HG03354 (cell line): ENCODE measurements at regions not wholly inside any gene's neighbourhood (a gene's known extent, or its start where the extent isn't known, plus 50 kb on each side); places are given as distances from the start of the nearest gene placed in this dataset.

ENCODE experiments used
- ATAC-seq: cut with Tn5 transposase; IDR thresholded peaks from one replicate; pipeline ENCODE4 v1.9.1; 2021; ENCODE audit warnings: mild to moderate bottlenecking; ENCODE audit not compliant: unreplicated experiment, poor library complexity, severe bottlenecking

DNA sequence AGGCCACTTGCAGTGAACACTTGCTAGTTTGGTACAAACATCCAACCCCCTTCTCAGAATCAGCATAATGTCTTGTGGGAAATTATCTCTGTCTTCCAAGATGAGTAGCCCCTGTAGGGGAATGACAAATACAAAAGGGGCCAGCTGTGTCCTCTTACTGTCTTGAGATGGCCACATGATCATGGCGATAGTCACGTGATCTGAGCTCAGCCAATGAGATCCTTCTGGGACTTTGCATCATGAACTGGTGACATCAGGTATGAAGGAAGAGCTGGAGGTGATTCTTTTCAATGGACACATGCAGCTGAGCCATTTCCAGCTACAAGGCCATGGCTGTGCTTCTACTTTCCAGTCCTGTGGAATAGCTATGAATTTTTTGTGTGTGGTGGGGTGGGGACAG is 206.3 kb downstream of the IRX1 start:
- ATAC-seq: no peak

DNA sequence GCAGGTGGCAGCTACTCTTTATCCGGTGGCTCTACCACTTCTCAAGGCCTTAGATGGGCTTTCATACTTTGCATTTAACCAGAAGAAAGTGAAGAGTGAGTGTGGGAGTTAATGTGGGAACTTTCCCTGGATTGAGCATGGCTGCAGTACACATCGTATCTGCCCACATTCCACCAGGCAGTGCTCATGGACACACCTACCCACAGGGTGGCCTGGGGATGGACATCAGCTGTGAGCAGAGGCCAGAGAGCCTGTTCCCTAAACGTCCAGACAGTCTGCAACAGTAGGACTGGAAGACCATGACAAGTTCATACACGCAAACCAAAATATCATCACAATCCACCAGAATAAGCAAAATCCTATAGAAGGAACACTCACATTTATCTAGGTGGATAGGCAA is 213.8 kb downstream of the IRX1 start:
- no peak for ATAC-seq

DNA sequence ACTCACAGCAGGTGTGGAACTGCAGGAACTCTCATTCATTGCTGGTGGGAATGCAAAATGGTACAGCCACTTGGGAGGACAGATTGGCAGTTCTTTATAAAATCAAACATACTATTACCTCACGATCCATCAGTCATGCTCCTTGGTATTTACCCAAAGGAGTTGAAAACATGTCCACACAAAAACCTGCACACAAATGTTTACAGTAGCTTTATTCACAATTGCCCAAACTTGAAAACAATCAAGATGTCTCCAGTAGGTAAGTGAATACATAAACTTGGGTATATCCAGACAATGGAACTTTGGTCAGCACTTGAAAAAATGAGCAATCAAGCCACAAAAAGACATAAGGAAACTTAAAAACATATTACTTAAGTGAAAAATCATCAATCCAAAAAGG is 215.5 kb downstream of the IRX1 start:
- no peak for ATAC-seq

DNA sequence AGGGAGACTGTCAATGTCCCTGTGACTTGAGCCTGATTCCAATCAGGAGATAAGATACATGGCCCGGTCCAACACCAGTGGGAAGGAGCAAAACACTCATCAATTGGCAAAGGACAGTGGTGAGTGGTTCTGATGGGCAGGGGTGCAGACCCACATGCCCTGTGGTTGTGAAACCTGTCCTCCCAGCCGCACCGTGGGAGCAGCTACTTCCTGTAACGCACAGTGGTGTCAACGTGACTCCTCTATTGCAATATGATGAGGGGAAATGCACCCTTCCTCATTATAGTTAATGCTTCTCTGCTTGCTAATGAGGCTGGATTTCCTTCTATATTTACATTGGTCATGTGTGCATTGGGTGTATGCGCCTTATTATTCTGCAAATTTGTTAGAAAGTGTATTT is 223.0 kb downstream of the IRX1 start:
- ATAC-seq: no peak

DNA sequence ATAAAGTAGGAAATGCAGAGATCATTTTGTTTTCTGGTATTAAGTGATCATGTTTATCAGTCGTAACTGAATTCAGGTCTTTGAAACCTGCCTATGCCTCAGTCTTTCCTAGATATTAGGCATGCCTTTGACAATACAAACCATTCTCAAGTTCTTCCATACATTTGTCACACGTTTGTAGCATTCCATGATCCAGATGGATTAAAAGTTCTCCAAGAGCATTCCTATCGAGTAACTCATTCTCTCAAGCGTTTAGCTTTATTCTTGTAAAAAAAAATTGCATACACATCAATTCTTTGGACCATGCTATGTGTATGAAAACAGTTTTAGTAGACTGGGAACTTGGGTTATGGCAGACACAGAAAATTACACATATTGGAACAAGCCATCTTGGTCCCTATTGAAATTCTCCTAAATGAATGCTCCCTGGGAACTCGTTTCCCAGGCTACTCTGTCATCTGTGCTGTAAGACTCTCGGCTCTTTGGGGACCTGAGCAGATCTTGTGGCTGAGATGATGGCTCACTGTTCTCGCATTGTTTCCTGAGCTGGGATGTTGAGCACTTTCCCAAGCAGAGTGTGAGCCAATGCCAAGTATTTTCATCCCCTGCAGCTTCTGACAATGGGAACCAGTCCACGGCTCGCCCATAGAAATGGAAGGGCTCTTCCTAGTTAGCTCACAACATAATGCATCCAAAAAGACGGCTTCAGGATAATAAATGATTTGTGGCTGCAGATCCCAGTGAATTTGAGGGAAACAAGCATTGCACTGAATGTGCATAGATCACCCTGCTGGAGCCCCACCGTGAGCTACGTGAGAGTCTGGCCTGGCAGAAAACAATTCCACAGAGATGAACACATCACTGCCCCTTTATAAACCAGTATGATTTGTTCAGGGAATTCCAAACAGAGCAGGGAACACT is 230.2 kb downstream of the IRX1 start:
- no peak for ATAC-seq

DNA sequence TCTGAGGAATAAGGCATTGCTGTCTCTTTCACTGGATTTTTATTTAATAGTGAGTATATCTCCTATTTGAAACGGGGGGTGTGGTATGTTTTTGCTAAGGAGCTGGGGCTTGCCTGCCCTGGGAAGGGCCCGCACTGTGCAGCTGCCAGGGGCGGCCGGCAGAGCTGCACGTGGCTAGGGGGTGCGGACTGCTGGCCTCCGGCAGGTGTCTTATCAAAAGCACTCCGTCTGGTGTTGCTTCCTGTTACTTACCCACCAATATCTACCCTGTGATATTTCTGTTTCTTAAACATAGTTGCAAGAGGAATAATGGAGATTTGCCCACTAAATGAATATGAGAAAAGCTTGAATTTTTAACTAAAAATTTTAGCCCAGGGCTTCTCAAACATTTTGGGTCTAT is 232.0 kb downstream of the IRX1 start:
- no peak for ATAC-seq

DNA sequence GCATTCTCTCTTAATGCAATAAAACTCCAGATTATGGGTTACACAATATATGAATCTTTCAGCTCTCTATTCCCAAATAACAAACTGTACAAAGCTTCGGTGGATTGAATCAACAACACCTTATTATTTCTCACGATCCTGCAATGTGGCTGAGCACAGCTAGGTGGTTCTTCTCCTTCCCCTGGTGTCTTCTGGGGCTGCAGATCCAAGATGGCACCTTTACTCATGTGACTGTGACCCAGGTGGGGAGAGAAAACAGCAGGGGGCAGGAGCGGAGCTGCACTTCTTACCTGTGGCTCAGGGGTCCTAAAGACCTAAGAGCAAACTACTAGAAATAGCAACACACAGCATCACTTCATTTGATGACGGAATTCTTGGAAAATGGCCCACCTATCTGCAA is 233.1 kb downstream of the IRX1 start:
- no peak for ATAC-seq

DNA sequence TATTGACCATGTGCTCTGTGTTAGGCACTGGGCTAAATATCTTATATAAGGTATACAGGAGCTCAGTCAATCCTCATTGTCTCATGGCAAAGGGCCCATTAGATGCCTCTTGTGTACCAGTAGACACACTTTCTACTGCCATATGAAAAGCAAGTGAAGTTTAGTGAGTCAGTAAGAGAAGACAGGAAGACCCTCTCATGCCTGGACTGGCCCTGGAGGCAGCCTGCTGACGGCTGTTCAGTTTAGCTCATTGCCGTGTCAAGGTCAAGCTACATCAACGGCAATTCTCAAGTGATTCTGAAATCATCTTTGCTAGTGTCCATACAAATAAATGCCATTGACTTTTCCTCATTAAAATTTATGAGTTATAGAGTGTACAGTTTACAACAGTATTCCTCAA is 237.9 kb downstream of the IRX1 start:
- ATAC-seq: no peak

DNA sequence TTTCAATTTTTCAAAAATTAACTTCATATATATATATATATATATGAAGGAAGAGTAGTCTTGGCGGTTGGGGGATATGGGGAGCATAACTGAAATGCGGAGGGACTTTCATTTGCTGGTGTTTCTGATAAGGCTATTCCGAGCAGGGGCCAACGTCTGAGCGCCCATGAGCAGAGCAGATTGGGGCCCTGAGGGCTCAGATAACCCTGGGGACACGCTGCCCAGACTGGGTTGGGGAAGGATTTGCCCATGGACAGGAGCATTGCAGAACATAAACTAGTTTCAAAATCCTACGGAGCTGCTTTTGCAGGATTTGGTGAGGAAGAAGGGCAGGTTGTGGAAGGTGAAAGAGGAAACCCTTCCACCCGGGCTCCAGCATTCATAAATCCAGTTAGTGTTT is 240.2 kb downstream of the IRX1 start:
- ATAC-seq: no peak

DNA sequence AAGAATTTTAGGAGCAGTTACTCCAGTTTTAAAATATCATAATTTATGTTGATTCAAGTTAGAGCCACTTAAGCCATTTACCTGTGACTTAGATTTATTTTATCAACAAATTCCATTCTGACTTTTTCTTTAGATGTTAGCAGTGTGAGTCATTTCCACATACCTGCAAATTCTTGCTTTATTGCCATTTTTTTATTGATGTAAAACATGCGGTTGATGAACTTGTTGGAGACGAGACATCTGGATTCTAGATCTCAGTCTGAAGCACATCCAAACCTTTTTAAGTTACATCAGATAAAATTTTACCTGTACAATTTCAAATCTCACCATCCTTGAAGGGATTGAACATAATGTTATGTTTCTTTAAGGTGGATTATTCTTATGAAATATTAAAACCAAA is 240.9 kb downstream of the IRX1 start:
- ATAC-seq: no peak

DNA sequence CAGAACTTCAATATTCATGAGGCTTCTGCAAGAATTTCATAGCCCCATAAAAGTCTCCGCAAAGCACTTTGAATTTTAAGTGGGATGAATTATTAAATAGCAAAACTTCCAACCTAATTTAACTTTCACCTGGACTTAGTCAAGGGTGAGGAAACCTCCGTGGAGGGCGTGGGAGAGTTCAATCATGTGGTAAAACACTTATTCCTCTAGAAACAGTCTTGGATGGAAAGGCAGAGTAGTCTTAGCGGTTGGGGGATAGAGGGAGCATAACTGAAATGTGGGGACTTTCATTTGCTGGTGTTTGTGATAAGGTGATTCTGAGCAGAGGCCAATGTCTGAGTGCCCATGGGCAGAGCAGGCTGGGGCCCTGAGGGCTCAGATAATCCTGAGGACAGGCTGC is 241.9 kb downstream of the IRX1 start:
- ATAC-seq: no peak

DNA sequence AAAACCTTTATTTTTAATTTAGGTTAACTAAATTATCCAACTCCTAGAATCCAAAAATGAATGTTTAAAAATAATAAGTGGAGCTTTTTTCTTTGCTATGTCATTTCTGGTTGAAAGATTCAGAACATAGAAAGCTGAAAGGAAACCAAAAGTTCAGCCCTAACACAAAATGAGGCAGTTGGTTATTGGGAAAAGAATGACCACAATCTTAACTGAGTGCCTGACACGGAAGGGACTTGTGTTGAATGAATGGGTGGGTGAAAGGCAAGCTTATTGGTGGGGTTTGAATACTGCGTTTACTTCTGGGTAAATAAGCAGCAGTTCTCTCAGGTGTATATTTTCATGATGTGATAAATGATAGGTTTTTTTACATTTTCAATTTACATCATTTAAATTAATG is 243.5 kb downstream of the IRX1 start:
- ATAC-seq: no peak

DNA sequence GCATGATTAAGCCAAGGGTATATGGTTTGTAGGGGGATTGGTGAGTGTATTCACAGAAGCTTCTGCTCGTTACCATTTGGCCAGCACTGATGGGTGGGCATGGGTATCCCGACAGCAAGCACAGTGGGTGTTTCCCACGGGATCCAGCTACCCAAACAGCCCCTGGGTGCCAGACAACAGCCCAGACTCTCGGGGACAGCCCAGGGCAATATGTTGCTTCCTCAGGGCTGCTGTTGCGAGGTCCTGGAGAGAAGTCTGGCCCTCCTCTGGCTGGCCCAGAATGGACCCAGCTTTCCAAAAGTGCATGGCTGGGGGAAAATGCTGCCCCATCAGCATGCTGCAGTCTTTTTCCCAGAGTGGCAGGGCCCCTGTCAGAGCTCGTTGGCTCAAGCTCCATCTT is 247.0 kb downstream of the IRX1 start:
- no peak for ATAC-seq

DNA sequence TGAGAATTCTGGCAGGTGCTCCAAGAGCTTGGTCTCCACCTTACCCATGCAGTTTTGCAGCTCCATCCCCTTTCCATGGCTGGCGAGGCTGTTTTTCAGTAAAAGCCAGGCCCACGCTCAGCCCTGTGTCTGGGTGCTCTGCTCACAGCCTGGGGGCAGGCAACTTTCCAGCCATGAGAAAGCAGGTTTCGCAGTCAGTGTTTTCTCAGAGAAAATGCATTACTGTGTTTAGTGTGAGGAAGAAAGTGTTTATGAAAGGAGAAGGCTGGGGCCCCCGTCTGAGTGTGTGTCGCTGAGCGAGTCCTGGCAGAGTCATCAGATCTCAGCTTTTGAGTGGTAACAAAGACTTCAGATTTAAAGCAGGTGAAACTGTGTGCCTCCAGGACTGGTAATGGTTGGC is 248.1 kb downstream of the IRX1 start:
- no peak for ATAC-seq

DNA sequence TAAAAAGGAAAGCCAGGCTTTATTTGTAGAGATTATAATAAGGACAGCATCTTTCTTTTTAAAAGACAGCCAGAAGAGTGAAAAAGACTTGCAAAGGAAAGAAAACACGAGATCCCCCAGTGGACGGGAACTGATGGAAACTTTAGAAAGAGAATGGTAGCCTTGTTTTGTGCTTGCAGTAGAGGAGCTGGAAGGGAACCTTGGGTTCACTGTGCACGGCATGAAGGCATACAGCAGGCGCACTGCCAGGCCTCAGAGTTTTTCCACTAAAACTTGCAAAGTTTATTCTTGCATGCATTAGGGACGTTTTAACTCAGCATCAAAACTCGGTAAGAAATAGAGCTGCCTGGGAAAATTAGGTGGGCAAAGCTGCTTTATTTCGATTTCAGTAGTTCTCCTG is 248.6 kb downstream of the IRX1 start:
- no peak for ATAC-seq

DNA sequence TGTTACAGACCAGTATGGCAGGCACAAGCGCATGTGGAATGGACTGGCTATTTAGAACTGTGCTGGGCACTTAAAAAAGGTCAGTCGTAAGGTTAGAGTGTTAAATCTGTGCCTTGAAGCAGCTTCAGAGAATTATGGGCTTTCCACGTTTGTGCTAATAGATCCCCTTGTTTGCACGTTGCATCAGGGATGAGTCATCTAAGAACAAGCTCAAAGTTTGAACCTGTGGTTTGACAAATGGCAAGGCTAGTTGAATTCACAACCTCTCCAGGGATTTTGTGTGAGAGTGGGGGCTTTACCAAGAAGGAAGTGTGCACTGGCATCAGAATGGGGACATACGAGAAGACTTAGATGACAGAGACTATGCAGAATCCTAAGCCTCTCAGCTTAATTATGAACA is 249.6 kb downstream of the IRX1 start:
- ATAC-seq: no peak

DNA sequence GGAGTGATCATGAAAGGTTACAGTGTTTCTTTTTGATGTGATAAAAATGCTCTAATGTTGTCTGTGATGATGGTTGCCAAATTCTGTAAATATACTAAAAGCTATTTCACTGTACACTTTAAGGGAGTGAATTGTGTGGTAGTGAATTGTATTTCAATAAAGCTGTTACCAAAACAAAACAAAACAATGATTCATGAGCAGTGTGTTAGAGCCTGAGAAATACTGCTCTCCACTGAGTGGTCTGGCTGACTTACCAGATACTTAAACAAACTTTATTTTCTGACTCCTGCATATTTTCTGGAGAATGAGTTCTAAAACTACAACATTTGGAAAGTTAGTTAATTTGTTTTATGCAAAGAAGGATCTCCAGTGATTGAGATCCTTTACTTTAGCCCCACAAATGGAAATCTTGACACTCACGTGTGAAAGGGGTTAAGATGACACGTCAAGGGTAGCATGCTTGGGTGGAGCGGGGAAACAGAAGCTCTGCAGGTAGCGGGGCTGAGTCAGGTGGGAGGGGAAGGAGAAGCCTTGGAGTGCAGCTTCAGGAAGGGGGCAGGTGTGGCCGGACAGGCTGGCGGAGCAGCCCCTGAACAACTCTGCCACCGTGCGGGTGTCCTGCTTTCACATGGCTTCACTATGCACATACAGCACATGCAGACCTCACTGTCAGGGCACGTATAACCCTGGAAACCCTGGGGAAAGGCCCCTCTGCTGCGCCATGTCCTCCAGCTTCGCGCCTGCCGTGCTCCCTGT is 256.7 kb downstream of the IRX1 start:
- no peak for ATAC-seq

DNA sequence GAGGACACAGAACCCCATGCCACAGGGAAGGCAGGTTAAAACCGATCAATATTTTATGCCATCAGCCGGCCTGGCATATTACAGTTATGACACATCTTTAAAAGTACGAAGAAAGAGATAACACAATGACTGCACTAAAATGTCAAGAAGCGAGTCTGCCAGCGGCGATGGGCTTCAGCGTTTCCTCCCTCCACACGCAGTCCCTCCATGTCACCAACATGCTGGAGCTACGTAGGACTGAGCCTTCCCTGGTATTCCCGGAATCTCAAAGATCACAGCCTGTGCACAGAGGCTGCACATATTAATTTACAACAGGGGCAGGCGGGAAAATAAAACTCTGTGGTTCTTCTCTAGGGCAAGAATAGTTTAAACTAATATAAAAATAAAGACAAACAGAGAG is 257.7 kb downstream of the IRX1 start:
- no peak for ATAC-seq

DNA sequence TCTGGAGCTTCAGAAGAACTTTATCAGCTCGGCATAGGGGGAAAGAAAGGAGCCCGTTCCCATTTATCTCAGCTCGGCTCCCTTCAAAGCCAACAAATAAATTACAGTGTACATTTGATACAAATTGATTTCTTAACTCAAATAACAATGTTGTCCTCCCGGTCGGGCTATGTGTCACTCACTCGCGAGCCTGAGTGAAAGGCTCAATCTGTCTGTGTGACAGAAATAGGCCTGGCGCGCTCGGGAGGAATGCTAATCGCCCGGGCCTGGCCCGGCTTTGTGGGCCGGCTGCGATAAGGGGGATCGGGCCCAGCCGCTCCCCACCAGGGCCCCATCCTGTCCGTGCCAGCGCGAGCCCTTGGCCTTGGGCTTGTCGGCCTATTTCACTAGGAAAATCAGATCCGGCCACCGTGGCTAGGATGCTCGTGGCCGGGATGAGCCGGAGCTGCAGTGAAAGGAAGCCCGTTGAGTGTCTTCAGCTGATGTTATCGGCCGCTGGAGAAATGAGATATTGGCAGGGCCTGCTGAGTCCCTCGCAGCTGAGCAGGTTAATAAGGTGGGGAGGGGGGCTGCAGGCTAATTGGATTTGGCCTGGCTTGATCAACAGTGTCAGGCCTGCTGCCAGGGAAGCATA is 258.7 kb downstream of the IRX1 start:
- ATAC-seq: no peak

DNA sequence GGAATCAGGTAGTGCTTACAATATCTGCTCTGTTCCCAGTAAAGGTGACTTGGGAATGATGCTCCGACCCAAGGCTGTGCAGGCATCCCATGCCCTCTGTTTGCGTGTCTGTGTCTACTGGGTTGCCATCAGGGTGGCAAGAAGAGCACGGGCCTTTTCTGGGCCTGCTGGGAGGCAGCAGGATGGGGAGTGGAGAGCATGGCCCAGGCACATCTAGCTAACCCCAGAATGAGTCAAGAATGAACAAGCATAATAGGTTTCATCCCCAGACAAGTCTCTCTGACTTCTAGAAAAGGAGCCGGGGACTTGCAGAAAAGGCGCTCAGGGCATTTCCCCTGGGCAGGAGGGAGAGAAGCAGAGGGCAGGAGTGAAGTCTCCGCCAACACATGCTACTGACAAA is 260.4 kb downstream of the IRX1 start:
- no peak for ATAC-seq

DNA sequence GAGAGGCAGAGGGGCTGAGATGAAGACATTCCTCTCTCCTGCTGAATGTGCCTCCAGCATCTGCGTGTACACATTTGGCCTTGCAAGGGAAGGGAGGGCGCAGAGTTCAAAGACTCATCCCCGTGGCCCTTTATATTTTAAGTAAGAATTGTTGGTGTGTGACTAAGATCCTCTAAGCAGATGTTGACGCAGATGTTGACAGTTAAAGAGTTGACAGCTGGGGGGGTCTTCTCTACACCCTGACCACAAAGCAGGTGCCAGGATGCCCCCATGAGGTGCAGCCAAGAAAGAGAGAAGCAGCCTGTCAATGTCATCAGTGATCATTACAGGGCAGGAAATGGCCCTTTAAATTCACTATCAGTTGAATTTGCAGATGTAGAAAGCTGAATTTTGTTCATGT is 262.9 kb downstream of the IRX1 start:
- no peak for ATAC-seq
